GM19438 (cell line): ENCODE measurements at regions not wholly inside any gene's neighbourhood (a gene's known extent, or its start where the extent isn't known, plus 50 kb on each side); places are given as distances from the start of the nearest gene placed in this dataset.
"Not testable (repeated sequence)": the region's sequence is repeated elsewhere in the genome, so short reads cannot be mapped to it uniquely, and the experiment has no call there.

Experiments
- ATAC-seq: cut with Tn5 transposase; IDR thresholded peaks from one replicate; pipeline ENCODE4 v1.9.1; 2021; ENCODE audit warnings: low read depth; ENCODE audit not compliant: unreplicated experiment

DNA sequence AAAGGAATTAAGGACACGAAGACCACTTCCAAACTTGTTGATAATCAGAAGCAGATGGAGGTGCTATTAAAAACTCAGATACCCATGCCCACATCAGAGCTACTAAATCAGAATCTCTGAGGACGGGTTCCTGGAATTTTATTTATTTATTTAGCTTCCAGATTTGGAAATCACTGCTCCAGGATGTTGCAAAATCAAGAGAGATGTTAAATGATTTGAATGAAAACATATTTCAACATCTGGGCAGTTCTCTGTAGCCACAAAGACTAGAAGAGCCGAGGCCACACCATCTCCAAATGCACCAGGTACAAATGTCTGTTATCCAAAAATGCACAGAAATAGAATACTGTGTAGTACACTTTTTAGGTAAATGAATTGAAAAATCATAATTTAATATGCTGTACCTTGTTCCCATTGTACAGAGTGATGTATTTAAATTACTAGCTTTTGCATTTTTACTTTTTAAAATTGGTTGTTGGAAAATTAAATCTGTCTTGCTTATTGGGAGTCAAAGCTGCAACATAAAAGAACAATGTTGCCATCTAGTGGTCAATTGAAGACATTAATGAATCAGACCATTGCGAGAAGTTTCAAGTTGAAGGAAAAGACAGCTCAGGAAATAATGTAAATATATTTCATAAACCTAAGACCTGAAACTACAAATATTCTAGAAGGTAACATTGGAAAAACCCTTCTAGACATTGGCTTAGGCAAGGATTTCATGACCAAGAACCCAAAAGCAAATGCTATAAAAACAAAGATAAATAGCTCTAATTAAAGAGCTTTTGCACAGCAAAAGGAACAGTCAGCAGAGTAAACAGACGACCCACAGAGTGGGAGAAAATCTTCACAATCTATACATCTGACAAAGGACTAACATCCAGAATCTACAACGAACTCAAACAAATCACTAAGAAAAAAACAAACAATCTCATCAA, 151.3 kb upstream of the TTC29 start:
- ATAC-seq = peak; percentile 75

DNA sequence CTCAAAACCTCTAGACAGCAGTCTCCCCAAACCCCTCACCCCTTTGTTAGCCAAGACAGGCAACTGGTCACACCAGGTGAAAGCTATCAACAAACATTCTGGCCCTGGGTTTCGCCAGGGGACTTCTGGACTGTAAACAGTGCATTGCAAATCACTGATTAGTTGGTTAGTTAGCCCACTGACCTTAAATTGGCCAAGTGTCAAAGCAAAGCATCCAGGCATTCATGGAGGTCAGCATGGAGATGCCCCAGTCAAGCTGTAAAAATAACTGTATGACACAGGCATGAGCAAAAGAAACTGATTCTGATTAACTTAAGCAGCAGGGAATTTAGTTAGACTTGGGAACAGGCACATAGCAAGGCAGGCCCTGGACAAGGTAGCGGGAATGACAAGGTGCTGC, 156.0 kb upstream of the TTC29 start:
- ATAC-seq = no peak

DNA sequence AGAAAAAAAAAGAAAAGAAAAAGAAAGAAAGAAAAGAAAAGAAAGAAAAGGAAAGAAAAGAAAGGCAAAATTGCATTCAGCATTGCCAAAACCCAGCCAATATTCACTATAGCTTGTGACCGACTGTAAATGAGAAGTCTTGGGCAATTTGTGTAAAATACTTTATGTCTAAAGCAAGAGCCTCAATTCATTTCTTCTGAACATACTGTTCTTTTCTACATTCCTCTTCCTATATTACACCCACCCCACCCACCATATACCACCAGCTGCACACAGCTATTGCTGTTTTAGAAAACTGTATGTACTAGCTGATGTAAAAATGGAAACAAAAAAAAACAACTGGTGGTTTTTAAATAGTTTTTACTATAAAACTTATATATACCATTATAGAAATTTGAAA, 156.9 kb upstream of the TTC29 start:
- ATAC-seq = no peak

DNA sequence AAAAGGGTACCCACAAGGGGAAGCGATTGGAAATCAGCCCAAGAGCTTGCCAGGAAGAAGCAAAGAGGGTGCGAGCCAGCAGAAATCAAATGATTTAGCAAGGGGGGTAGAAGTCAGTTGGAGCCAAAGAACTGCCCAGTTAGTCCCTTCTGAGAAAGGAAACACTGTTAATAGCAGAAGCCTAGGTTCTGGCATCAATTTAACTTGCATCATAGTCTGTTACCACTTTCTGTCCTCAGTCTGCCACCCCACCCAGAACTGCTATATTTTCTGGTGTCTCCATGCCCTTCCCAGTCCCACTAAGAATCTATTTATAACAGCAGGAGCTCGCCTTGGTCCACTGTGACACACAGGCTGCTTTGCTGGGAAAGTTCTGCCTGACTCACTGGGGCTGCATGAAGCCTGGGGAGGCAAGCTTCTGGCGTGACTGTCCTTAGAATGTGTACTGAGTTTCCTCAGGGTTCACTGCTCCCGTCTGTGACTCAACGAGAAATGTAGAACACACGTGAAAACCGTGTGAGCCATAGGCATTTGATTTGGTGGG, 157.8 kb upstream of the TTC29 start:
- no peak for ATAC-seq

DNA sequence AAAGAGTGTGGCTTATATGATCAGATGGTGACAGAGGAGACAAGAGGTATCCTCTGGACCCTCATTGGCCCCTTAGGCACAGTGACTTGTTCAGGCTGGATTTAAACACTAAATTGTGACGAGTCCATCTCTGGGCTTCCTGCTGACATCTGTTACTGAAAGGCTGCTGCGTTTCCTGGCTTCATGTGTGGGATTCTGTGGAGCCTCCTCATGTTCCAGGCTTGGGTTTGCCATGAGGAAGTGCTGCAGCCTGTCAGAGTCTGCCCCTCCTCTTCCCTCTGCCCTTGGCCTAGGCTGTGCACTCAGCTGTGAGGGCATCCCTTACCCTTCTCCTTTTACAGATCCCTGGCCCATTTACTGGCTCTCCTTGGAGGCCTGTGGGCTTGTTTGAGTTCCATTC, 159.1 kb upstream of the TTC29 start:
- ATAC-seq = no peak

- ATAC-seq = no peak
Measured at GRCh38 chr4:147108409-147108808, 162.7 kb upstream of the TTC29 start.

- ATAC-seq = no peak
Measured at GRCh38 chr4:147109800-147110199, 164.1 kb upstream of the TTC29 start.

DNA sequence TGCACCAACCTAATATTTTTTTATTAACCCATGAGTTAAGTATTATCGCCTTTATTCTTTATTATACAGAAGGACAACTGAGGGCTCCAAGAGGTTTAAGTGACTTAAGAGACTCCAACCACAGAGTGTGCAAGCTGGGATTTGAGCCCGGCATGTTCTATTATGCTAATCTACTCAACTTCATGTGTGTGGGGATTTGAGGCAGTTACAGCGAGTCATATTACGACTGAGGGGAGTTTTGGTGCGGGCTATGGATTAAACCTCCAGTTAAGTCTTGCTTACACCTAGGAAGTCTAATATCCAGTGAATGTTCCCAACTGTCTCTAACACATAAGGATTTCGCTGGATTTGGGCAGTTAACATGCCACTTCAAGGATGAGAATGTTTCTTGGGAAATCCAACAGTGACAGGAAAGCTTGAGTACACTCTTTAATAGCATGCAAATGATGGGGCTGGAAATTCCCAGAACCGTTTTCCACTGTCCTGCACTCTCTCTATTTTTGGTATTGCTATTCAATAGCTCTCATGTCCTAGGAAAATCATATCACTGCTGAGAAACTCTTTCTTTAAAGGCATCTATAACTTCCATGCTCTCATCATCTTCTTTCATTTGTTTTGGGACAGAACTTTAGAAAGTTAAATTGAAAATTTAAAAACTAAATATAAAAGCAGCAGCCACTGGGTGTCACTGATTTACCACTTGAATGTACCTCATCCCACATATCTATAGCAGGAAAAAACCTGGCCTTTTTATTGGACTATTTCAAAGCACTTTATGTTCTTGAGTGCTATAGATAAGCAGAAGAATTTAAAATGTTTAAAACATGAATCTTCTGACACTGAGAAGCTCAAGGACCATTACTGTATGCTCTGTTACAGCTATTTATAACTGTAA, 165.1 kb upstream of the TTC29 start:
- ATAC-seq = no peak

DNA sequence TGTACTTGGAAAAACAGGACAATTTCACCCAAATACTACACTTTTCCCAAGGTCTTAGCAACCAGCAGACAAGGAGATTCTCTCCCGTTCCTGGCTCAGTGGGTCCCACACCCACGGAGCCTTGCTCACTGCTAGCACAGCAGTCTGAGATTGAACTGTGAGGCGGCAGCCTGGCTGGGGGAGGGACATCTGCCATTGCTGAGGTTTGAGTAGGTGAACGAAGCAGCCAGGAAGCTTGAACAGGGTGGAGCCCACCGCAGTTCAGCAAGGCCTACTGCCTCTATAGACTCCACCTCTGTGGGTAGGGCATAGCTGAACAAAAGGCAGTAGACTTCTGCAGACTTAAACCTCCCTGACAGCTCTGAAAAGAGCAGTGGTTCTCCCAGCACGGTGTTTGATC, 166.5 kb upstream of the TTC29 start:
- ATAC-seq = not testable (repeated sequence)

GRCh38 chr4:147117431-147117830, 171.8 kb upstream of the TTC29 start:
- ATAC-seq = no peak

GRCh38 chr4:147118528-147118927, 172.9 kb upstream of the TTC29 start:
- ATAC-seq = no peak

- ATAC-seq = no peak
Measured at GRCh38 chr4:147122685-147123084, 177.0 kb upstream of the TTC29 start.

GRCh38 chr4:147123146-147123545, 177.5 kb upstream of the TTC29 start:
- no peak for ATAC-seq

- ATAC-seq = no peak
Measured at GRCh38 chr4:147128787-147129186, 183.1 kb upstream of the TTC29 start.

- no peak for ATAC-seq
Measured at GRCh38 chr4:147129687-147130086, 184.0 kb upstream of the TTC29 start.

DNA sequence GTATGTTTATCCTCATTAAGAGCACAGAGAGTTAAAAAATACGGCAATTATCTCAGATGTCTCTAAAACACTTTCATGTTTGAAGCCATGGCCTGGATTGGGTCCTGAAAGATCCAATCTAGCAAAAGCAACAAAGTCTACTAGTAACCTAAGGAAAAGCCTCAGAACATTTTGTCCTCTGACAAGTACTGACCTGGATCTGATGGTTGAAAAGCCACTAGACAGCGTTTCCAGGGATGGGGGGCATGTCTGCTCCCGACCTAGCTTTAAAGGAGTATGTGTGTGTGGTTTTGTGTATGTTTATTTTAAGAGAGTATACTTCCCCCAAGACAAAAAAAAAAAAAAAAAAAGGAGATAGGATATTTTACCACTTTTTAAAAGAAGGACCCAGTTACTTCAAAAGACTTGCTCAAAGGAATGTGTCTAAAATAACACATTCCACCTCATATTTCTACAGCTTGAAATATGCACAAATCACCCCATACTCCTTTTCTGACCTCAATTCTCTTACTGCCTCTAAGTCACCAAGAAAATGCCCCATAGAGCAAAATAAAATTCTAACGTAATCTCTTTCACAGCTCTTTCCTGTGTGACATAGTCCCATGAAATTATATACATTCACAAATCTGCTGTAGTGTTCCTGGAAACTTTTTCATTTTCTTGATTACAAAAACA, 189.0 kb upstream of the TTC29 start:
- ATAC-seq = no peak

DNA sequence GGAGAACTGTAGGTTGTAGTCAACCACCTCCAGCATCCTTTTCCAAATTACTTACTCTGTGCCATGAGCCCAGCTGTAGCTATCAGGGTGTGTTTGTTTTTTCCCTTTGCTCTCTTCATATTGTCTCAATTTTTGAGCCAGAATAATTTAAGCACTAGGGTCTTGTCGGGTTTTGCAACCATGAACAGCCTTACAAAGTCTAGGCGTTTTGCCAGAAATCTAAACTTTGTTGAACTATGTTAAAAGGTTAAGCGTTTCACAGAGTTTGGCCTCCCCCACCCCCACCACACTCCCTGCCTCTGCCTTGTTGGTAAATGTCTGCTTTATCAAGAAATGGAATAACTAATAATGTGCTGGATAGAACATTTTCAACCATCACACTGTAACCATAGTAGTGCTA, 190.6 kb upstream of the TTC29 start:
- ATAC-seq = no peak

- ATAC-seq = no peak
Measured at GRCh38 chr4:147136751-147137150, 191.1 kb upstream of the TTC29 start.

DNA sequence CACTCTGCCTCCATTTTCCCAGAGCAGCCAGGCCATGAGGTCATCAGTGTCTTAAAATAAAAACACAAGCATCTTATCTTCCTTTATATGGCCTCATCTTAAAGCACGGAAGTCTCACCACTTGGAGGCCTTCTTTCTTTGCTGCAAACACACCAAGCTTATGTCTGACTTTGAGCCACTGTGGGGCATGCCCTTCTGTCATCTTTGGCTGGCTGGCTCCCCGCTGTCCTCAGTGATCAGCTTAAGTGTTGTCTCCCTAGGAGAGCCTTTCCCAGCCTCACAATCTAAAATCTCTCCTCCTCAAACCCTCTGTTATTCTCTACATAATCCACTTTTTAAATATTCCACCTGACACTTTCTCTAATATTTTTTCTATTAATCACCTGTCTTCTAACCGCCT, 191.6 kb upstream of the TTC29 start:
- ATAC-seq = no peak

DNA sequence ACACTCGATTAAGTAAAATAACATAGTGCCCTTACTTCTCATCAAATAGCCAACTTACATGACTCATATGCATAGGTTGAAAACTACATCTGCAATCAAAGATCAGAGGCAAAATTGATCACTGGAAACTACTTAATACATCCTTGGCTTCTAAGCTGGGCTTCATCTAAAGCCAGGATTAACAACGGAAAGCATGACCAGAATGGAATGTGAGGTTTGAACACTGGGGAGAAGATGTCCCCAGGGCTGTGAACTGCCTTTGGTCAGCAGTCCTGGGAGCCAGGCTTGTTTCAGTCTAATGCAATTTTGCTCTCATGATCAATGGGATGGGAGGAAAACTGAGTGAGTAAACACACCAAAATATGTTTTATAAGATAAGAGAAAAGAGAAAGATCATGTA, 192.5 kb upstream of the TTC29 start:
- ATAC-seq = no peak
